Esophagus squamous epithelium (tissue), 5 donors: ENCODE measurements at regions not wholly inside any gene's neighbourhood (a gene's known extent, or its start where the extent isn't known, plus 50 kb on each side); places are given as distances from the start of the nearest gene placed in this dataset.

ENCODE experiments used
- DNase-seq: peaks from one replicate; lab custom pipeline; 2025; lab: John Stamatoyannopoulos, UW
- H3K27ac ChIP-seq, 4 donors: fragments of 200-600 bp; sonication (generic); one replicate each; pipeline ENCODE4 v1.5.1; 2016 to 2019; ENCODE audit warnings: mild to moderate bottlenecking in 1 of 4
- H3K27me3 ChIP-seq, 4 donors: fragments of 200-600 bp; sonication (generic); 1 replicate in 3 of 4; 2 replicates in 1 of 4; pipeline versions ENCODE4 v1.5.1 to v1.6.0; 2017 to 2021; ENCODE audit warnings: antibody characterized with exemption in 1 of 4
- H3K36me3 ChIP-seq, 3 donors: fragments of 200-600 bp; sonication (generic); one replicate each; pipeline ENCODE4 v1.5.1; 2016 to 2019
- H3K4me1 ChIP-seq, 3 donors: fragments of 200-600 bp; sonication (generic); one replicate each; pipeline ENCODE4 v1.5.1; 2017 to 2019
- H3K4me3 ChIP-seq, 4 donors: fragments of 200-600 bp; sonication (generic); 1 replicate in 3 of 4; 2 replicates in 1 of 4; pipeline ENCODE4 v1.5.1; 2016 to 2019; ENCODE audit warnings: mild to moderate bottlenecking in 2 of 4, moderate library complexity in 1 of 4
- H3K9me3 ChIP-seq, 3 donors: fragments of 200-600 bp; sonication (generic); one replicate each; pipeline ENCODE4 v1.5.1; 2016 to 2019
- POLR2A ChIP-seq, 4 donors: fragments of 450-650 bp; IDR thresholded peaks; one replicate each; pipeline ENCODE4 v1.6.1; 2017; ENCODE audit warnings: antibody characterized with exemption in 4 of 4, mild to moderate bottlenecking in 4 of 4, moderate library complexity in 3 of 4
- WGBS, 2 donors: methylation state at CpG; one replicate each; pipeline ENCODE4 v1.1.5; 2018; 5-methylcytosine and 5-hydroxymethylcytosine counted together
- intact Hi-C: fragments of 100-400 bp; cut with DNase I; formaldehyde crosslinking; loops from one replicate; pipeline ENCODE4 v1.15.0; 2022
- TF ChIP-seq, protein P1 (sequence below), 6 experiments: fragments of 450-650 bp in 4 of 6; fragments of 200-600 bp in 2 of 6; sonication (generic) in 2 of 6; IDR thresholded peaks; one replicate each; pipeline ENCODE4 v1.5.1; 2016 to 2019; ENCODE audit warnings: antibody characterized with exemption in 6 of 6, mild to moderate bottlenecking in 4 of 6, moderate library complexity in 4 of 6
- donor health status: DM: yes; HTN: yes; CAD: no.

DNA sequence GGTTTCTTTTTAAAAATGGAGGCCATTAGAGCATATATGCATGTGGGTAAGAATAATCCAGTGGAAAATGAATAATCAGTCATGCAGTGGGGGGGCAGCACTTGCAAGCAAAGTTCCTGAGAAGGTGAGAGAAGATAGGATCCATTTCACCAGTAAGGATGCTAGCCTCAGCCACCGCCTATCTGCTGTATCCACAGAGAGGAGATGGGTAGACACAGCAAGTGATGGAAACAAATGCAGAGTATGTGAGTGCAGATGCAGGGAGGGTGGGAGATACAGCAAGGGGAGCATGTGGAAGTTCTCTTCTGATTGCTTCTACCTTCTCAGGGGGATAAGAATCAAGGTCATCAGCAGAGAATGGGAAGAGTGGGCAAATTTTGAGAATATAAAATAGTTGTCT lies 171.4 kb upstream of the PDE1C start:
- no peak overlapping the region for H3K27ac ChIP-seq
- H3K9me3 ChIP-seq: no peaks in the 10 kb centered on the region
- no peak for DNase-seq

DNA sequence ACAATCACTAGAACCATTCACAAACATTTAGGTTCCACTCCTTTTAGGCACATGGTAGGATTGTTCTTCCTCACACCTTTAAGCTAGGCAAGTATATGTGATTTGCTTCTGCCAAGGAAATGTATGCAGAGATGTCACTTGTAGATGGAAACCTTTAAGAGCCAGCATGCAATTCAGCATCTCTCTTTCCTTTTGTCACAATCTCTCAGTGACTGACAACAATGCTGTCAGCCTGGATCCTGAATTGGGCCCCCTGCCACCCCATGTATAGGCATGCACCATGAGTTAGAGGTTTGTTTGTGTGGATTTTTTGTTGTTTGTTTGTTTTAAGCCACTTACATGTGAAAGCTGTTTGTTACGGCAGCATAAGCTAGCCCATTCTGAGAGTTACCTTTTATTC lies 169.6 kb upstream of the PDE1C start:
- H3K36me3 ChIP-seq: no peaks in the 10 kb centered on the region
- WGBS, 2 donors: 74 to 81% methylated on average over 1 of the region's 1 CpG
- H3K4me1 ChIP-seq: no peaks in the 10 kb centered on the region
- intact Hi-C loops: no loop called here
- no peaks in the 10 kb centered on the region for H3K9me3 ChIP-seq
- DNase-seq: no peak
- H3K27me3 ChIP-seq: no peaks in the 10 kb centered on the region
- no peak overlapping the region for H3K27ac ChIP-seq
- TF ChIP-seq POLR2A (IDR thresholded peaks at IDR 0.05): no peak
- TF ChIP-seq, protein P1, sequence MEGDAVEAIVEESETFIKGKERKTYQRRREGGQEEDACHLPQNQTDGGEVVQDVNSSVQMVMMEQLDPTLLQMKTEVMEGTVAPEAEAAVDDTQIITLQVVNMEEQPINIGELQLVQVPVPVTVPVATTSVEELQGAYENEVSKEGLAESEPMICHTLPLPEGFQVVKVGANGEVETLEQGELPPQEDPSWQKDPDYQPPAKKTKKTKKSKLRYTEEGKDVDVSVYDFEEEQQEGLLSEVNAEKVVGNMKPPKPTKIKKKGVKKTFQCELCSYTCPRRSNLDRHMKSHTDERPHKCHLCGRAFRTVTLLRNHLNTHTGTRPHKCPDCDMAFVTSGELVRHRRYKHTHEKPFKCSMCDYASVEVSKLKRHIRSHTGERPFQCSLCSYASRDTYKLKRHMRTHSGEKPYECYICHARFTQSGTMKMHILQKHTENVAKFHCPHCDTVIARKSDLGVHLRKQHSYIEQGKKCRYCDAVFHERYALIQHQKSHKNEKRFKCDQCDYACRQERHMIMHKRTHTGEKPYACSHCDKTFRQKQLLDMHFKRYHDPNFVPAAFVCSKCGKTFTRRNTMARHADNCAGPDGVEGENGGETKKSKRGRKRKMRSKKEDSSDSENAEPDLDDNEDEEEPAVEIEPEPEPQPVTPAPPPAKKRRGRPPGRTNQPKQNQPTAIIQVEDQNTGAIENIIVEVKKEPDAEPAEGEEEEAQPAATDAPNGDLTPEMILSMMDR (IDR thresholded peaks at IDR 0.05): no peak
- H3K4me3 ChIP-seq: no peak overlapping the region

More for the DNA sequence above, 171.4 kb upstream of the PDE1C start:
- H3K36me3 ChIP-seq: no peaks in the 10 kb centered on the region
- WGBS, 2 donors: 87 to 89% methylated on average over 1 of the region's 1 CpG
- no peak for TF ChIP-seq POLR2A (IDR thresholded peaks at IDR 0.05)
- TF ChIP-seq, protein P1 (IDR thresholded peaks at IDR 0.05): no peak
- intact Hi-C loops: no loop called here
- no peaks in the 10 kb centered on the region for H3K4me1 ChIP-seq
- H3K4me3 ChIP-seq: no peak overlapping the region
- H3K27me3 ChIP-seq: no peaks in the 10 kb centered on the region

DNA sequence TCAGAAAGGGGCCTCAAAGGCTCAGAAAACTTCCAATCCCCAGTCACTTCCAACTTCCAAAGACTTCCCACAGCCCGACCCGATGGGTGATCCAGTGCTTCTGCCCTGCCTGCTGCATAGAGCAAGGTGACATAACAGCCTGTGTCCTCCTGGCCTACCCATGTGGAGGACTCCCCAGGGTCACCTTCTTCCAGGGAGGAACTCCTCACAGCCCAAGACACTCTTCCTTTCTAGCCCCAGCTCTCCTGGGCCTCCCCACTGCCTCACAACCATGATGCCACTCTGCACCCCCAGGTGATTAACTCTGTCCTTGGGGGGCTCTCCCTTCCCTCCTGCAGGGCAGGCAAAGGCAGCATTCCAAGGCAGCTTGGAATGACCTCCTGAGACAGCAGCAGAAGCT lies 158.4 kb upstream of the PDE1C start:
- Histone ChIP-seq H3K27ac (no peak overlapping the region), H3K36me3 (no peaks in the 10 kb centered on the region), H3K4me1 (no peaks in the 10 kb centered on the region), H3K9me3 (peaks cover 0 to 8% (median 8%) of the 10 kb centered on the region in 3 donors), H3K27me3 (no peaks in the 10 kb centered on the region), H3K4me3 (no peak overlapping the region)
- DNase-seq: no peak
- WGBS, 2 donors: 94% methylated on average over 2 of the region's 2 CpGs; no CpG with 5 or more reads in 1 of the 2 donors
- TF ChIP-seq POLR2A (IDR thresholded peaks at IDR 0.05): no peak
- TF ChIP-seq, protein P1 (IDR thresholded peaks at IDR 0.05): no peak
- intact Hi-C loops: loop anchor here (10.0 kb wide), 1 partner anchor 246 kb away; no protein-coding TSS in a partner anchor

- intact Hi-C loops: loop anchor here (10.0 kb wide), 1 partner anchor 247 kb away; no protein-coding TSS in a partner anchor
- Histone ChIP-seq H3K4me1 (no peaks in the 10 kb centered on the region), H3K27me3 (no peaks in the 10 kb centered on the region), H3K36me3 (no peaks in the 10 kb centered on the region), H3K4me3 (no peak overlapping the region), H3K9me3 (peaks cover 0 to 8% (median 8%) of the 10 kb centered on the region in 3 donors), H3K27ac (no peak overlapping the region)
- DNase-seq: no peak
- 25 to 40% methylated on average over 1 of the region's 1 CpG for WGBS, 2 donors
- TF ChIP-seq POLR2A (IDR thresholded peaks at IDR 0.05): no peak
- TF ChIP-seq, protein P1 (IDR thresholded peaks at IDR 0.05): no peak
Measured at GRCh38 chr7:32227746-32228145, 157.5 kb upstream of the PDE1C start.

- no peaks in the 10 kb centered on the region for H3K36me3 ChIP-seq
- intact Hi-C loops: loop anchor here (10.0 kb wide), 1 partner anchor 251 kb away; no protein-coding TSS in a partner anchor
- TF ChIP-seq POLR2A (IDR thresholded peaks at IDR 0.05): no peak
- H3K4me1 ChIP-seq: no peaks in the 10 kb centered on the region
- no peaks in the 10 kb centered on the region for H3K27me3 ChIP-seq
- H3K27ac ChIP-seq: no peak overlapping the region
- H3K9me3 ChIP-seq: peaks cover 0 to 8% (median 8%) of the 10 kb centered on the region in 3 donors
- H3K4me3 ChIP-seq: no peak overlapping the region
- DNase-seq: no peak
- 74 to 78% methylated on average over 5 of the region's 5 CpGs for WGBS, 2 donors
Measured at GRCh38 chr7:32224276-32224675, 154.1 kb upstream of the PDE1C start.
